Keratinocyte (primary cell): ENCODE measurements at regions not wholly inside any gene's neighbourhood (a gene's known extent, or its start where the extent isn't known, plus 50 kb on each side); places are given as distances from the start of the nearest gene placed in this dataset.

ENCODE experiments used
- DNase-seq: peaks from one replicate; pipeline ENCODE4 v3.0.0-alpha.2; 2011; ENCODE audit warnings: low read depth, missing footprints, low spot score
- FAIRE-seq: peaks from 2 replicates; lab custom pipeline; 2011; peaks lifted over from hg19 to GRCh38; lab: Jason Lieb, UNC
- H2AFZ ChIP-seq: 2 replicates; pipeline ENCODE4 v1.6.0; 2012; ENCODE audit warnings: low read length, control low read depth, inconsistent platforms; ENCODE audit not compliant: control insufficient read depth
- H3K27ac ChIP-seq: 2 replicates; pipeline ENCODE4 v1.5.1; 2011; ENCODE audit warnings: low read length; ENCODE audit not compliant: control insufficient read depth, insufficient read depth
- H3K27me3 ChIP-seq: 3 replicates; pipeline ENCODE4 v1.6.0; 2011; ENCODE audit warnings: low read length; ENCODE audit not compliant: control insufficient read depth, insufficient read depth; ENCODE audit errors: extremely low read depth
- H3K36me3 ChIP-seq, 2 experiments: 2 replicates in 1 of 2; 3 replicates in 1 of 2; pipeline ENCODE4 v1.5.1; 2011; ENCODE audit warnings: low read length in 2 of 2, mild to moderate bottlenecking in 1 of 2; ENCODE audit not compliant: control insufficient read depth in 2 of 2, insufficient read depth in 2 of 2; ENCODE audit errors: extremely low read depth in 1 of 2
- H3K4me1 ChIP-seq: 3 replicates; pipeline ENCODE4 v1.5.1; 2011; ENCODE audit warnings: low read length; ENCODE audit not compliant: control insufficient read depth, insufficient read depth; ENCODE audit errors: extremely low read depth
- H3K4me2 ChIP-seq: 3 replicates; pipeline ENCODE4 v1.6.0; 2011; ENCODE audit warnings: low read depth, low read length; ENCODE audit not compliant: control insufficient read depth, insufficient read depth; ENCODE audit errors: extremely low read depth
- H3K4me3 ChIP-seq, 3 experiments: fragments of 200-600 bp in 1 of 3; sonication (generic) in 1 of 3; 2 replicates in 2 of 3; 3 replicates in 1 of 3; pipeline ENCODE4 v1.5.1; 2011 to 2016; ENCODE audit warnings: low read length in 3 of 3, mild to moderate bottlenecking in 3 of 3, control low read depth in 2 of 3, inconsistent platforms in 1 of 3, low read depth in 1 of 3, mixed read lengths in 1 of 3, mixed run types in 1 of 3, moderate library complexity in 1 of 3; ENCODE audit not compliant: control insufficient read depth in 2 of 3, insufficient read depth in 2 of 3; ENCODE audit errors: extremely low read depth in 1 of 3
- H3K79me2 ChIP-seq: 2 replicates; pipeline ENCODE4 v1.6.0; 2012; ENCODE audit warnings: low read length; ENCODE audit not compliant: control insufficient read depth, insufficient read depth
- H3K9ac ChIP-seq: 3 replicates; pipeline ENCODE4 v1.6.0; 2011; ENCODE audit warnings: low read length; ENCODE audit not compliant: control insufficient read depth, insufficient read depth; ENCODE audit errors: extremely low read depth
- H3K9me1 ChIP-seq: 3 replicates; pipeline ENCODE4 v1.6.0; 2011; ENCODE audit warnings: low read length; ENCODE audit not compliant: control insufficient read depth, insufficient read depth; ENCODE audit errors: extremely low read depth
- H3K9me3 ChIP-seq: 2 replicates; pipeline ENCODE4 v1.5.1; 2012; ENCODE audit warnings: low read depth, low read length; ENCODE audit not compliant: control insufficient read depth
- H4K20me1 ChIP-seq: 3 replicates; pipeline ENCODE4 v1.6.0; 2011; ENCODE audit warnings: low read length; ENCODE audit not compliant: control insufficient read depth, insufficient read depth; ENCODE audit errors: extremely low read depth
- CTCF ChIP-seq, 3 experiments: IDR thresholded peaks in 1 of 3; conservative IDR thresholded peaks in 1 of 3; optimal IDR thresholded peaks in 1 of 3; 2 replicates in 2 of 3; 3 replicates in 1 of 3; pipeline versions ENCODE3 to v1.5.1; 2011; ENCODE audit warnings: low read length in 3 of 3, mild to moderate bottlenecking in 3 of 3, moderate library complexity in 2 of 3, control low read depth in 1 of 3, inconsistent platforms in 1 of 3; ENCODE audit not compliant: insufficient read depth in 2 of 3; ENCODE audit errors: extremely low read depth in 1 of 3
- EZH2 ChIP-seq: IDR thresholded peaks from one replicate; pipeline ENCODE4 v1.6.1; 2012; ENCODE audit warnings: inconsistent platforms, mild to moderate bottlenecking, low read length, moderate library complexity
- dilution Hi-C: fragments of 300-500 bp; cut with MboI; formaldehyde crosslinking; loops from one replicate; pipeline ENCODE4 v1.7.0; 2020; ENCODE audit warnings: low sequenced_read_pairs; ENCODE audit not compliant: extremely low pct_ligation_motif_present

GRCh38 chr20:40489886-40490285 is 199.2 kb downstream of the MAFB start:
- Histone ChIP-seq H3K4me3 (no peak overlapping the region), H2AFZ (no peak overlapping the region), H3K9ac (no peak overlapping the region), H3K27me3 (no peaks in the 10 kb centered on the region), H3K9me1 (no peaks in the 10 kb centered on the region), H3K79me2 (no peaks in the 10 kb centered on the region), H3K9me3 (no peaks in the 10 kb centered on the region), H3K4me2 (peak overlapping the region; percentile 20), H3K27ac (no peak overlapping the region), H3K36me3 (no peaks in the 10 kb centered on the region), H4K20me1 (no peaks in the 10 kb centered on the region), H3K4me1 (peaks cover 49% of the 10 kb centered on the region)
- TF ChIP-seq CTCF (optimal IDR thresholded peaks at IDR 0.05 in 1 of 3, IDR thresholded peaks at IDR 0.05 in 1 of 3, conservative IDR thresholded peaks at IDR 0.05 in 1 of 3; ENCODE audit: extremely low read depth in 1 of 3, insufficient read depth in 2 of 3, low read length in 3 of 3), result no peak
- no peak for TF ChIP-seq EZH2
- dilution Hi-C loops, result loop anchor here (25.0 kb wide), 1 partner anchor 172 kb away; no protein-coding TSS in a partner anchor
- FAIRE-seq, result peak; percentile 63
- peak; percentile 83 for DNase-seq

GRCh38 chr20:40488401-40488800 is 200.6 kb downstream of the MAFB start:
- H3K27ac ChIP-seq, result no peak overlapping the region
- H3K36me3 ChIP-seq, result no peaks in the 10 kb centered on the region
- H3K4me2 ChIP-seq, result peak overlapping the region; percentile 12
- H3K9me1 ChIP-seq, result no peaks in the 10 kb centered on the region
- no peaks in the 10 kb centered on the region for H3K9me3 ChIP-seq
- no peak for DNase-seq
- TF ChIP-seq CTCF (optimal IDR thresholded peaks at IDR 0.05 in 1 of 3, IDR thresholded peaks at IDR 0.05 in 1 of 3, conservative IDR thresholded peaks at IDR 0.05 in 1 of 3; ENCODE audit: extremely low read depth in 1 of 3, insufficient read depth in 2 of 3, low read length in 3 of 3) (no peak), EZH2 (no peak)
- no peaks in the 10 kb centered on the region for H3K79me2 ChIP-seq
- H3K4me3 ChIP-seq, result no peak overlapping the region
- H4K20me1 ChIP-seq, result no peaks in the 10 kb centered on the region
- dilution Hi-C loops, result loop anchor here (25.0 kb wide), 1 partner anchor 174 kb away; no protein-coding TSS in a partner anchor
- H3K27me3 ChIP-seq, result no peaks in the 10 kb centered on the region
- no peak overlapping the region for H2AFZ ChIP-seq
- no peak overlapping the region for H3K9ac ChIP-seq
- peak; percentile 87 for FAIRE-seq
- H3K4me1 ChIP-seq, result peaks cover 36% of the 10 kb centered on the region
